Astrocyte of the spinal cord (primary cell): ENCODE measurements at regions not wholly inside any gene's neighbourhood (a gene's known extent, or its start where the extent isn't known, plus 50 kb on each side); places are given as distances from the start of the nearest gene placed in this dataset.
"Not testable (repeated sequence)": the region's sequence is repeated elsewhere in the genome, so short reads cannot be mapped to it uniquely, and the experiment has no call there.

Source experiments
- DNase-seq: peaks from one replicate; pipeline ENCODE4 v3.0.0; 2011; ENCODE audit warnings: low read depth, low spot score
- H3K4me3 ChIP-seq: 2 replicates; pipeline ENCODE4 v1.5.1; 2011; ENCODE audit warnings: low read depth, mild to moderate bottlenecking, low read length, moderate library complexity
- in situ Hi-C: cut with HindIII; loops from 2 replicates; pipeline ENCODE4 v1.10.0; 2017; ENCODE audit warnings: low sequenced_read_pairs
- TF ChIP-seq, protein P1 (sequence below): IDR thresholded peaks from 2 replicates; pipeline ENCODE4 v1.5.1; 2012; ENCODE audit warnings: low read depth, mild to moderate bottlenecking, low read length, inconsistent platforms

DNA sequence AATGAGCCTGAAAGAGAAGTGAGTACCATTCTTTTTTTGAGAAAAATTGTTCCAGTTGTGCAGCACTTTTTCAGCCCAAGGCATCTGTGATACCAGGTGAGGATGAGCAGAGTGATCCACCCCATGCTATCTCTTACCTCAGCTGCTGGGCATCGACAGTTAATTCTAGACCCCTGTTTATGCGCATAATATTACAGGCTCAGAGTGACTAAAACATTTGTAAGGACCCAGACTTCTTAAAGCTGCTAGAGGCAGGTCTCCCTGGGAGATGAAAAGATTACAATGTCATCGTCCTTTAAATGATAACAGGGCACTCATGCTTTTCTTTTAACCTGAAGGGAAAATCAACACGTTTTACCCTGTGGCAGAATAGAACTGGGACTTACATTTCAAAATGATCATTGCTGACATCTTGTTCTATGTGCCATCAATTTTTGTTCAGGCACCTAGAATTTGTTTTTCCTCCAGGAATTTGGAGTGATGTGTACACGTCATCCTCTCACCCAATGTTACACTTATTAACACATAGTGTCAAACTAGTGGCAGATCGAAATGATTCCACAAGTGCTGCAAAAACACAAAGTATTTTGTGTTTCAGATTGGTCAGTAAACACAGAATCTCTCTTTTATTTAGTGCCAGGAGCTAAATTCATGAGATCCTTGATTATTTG, 684.6 kb downstream of the UTRN start:
- H3K4me3 ChIP-seq, result no peak overlapping the region
- in situ Hi-C loops, result no loop called here
- DNase-seq, result no peak
- TF ChIP-seq, protein P1, sequence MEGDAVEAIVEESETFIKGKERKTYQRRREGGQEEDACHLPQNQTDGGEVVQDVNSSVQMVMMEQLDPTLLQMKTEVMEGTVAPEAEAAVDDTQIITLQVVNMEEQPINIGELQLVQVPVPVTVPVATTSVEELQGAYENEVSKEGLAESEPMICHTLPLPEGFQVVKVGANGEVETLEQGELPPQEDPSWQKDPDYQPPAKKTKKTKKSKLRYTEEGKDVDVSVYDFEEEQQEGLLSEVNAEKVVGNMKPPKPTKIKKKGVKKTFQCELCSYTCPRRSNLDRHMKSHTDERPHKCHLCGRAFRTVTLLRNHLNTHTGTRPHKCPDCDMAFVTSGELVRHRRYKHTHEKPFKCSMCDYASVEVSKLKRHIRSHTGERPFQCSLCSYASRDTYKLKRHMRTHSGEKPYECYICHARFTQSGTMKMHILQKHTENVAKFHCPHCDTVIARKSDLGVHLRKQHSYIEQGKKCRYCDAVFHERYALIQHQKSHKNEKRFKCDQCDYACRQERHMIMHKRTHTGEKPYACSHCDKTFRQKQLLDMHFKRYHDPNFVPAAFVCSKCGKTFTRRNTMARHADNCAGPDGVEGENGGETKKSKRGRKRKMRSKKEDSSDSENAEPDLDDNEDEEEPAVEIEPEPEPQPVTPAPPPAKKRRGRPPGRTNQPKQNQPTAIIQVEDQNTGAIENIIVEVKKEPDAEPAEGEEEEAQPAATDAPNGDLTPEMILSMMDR, result no peak

DNA sequence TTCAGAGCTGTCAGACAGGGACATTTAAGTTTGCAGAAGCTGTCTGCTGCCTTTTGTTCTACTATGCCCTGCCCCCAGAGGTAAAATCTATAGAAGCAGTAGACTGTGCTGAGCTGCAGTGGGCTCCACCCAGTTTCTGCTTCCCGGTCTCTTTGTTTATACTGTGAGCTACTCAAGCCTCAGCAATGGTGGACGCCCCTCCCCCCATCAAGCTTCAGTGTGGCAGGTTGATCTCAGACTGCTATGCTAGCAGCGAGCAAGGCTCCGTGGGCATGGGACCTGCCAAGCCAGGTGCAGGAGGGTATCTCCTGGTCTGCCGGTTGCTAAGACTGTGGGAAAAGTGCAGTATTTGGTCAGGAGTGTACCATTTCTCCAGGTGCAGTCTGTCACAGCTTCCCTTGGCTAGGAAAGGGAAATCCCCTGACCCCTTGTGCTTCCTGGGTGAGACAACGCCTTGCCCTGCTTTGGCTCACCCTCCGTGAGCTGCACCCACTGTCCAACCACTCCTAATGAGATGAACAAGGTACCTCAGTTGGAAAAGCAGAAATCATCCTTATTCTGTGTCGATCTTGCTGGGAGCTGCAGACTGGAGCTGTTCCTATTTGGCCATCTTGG, 692.2 kb downstream of the UTRN start:
- in situ Hi-C loops, H3K4me3 ChIP-seq: not testable (repeated sequence)
- DNase-seq, result peak; percentile 26

DNA sequence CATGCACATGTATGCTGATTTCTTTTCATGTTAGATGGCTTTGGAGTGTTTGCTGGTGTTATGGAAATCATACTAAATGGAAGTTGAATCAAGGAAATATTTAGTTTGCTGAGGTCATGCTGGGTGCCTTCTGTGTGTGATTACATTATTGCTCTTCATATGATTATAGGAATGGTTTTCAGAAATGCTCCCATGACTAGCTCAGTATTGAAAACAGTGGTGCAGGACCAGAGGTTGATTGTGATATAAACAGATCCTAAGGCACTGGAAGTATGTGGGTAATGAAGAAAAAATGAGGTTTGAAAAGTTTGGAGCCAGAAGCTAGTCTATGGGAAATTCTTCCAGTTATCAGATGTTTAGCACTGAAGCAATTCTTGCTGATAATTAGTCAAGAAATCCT, 693.1 kb downstream of the UTRN start:
- DNase-seq, result no peak
- TF ChIP-seq, protein P1, result no peak
- in situ Hi-C loops, result no loop called here
- no peak overlapping the region for H3K4me3 ChIP-seq

DNA sequence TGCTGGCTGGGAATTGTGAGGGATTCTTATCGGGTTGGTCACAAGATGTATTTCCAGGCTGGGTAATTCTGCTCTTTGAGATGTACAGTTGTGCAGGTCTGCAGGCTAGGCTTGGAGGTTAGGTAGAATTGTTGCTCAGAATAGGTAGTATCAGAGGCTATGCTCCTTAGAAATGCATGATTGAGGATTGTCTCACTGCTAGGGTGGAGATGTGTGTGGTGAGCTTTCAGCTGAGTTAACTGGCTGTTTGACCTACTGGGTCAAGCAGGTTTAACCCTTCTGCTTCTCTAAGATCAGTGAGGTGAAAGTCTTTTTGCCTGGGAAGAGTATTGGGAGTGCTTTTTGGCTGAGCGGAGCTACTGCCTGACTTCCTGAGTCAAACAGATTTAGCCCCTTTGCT, 701.1 kb downstream of the UTRN start:
- in situ Hi-C loops, result no loop called here
- H3K4me3 ChIP-seq, result no peak overlapping the region
- no peak for DNase-seq
- TF ChIP-seq, protein P1, result no peak

DNA sequence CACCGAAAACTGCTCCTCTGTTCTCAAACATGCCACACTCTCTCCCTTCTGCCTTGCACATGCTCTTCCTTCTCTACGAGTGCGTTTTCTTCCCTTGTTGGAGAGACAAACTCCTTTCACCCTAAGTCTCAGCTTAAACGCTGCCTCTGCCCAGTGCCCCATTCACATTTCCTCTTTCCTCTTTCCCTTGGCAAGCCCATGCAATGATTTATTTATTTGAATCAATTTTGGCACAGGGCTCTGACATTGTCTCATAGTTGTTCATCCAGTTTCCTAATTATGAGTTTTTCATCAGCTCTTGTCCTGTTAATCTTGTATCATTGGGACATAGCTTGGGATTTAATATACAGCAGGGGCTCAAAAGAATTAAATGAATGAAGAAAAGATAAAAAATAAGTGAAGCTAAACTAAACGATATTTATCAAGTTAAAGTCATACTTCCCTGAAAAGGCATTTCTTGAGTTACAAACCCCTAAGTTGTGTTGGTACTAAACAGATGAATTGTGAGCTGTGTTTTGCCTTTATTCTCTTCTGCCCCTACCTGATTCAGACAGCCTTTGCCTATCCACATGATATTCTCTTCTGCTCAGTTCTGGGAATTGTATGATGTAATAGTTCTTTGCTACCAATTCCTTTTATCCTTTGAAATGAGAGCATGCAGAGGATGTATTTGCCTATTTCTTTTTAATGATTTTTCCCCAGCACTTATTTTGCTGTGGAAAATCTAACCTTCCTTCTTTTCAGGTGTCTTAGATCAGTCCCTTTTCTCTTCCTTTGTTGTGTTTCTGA, 704.4 kb downstream of the UTRN start:
- TF ChIP-seq, protein P1, result no peak
- no peak for DNase-seq
- in situ Hi-C loops, result no loop called here
- no peak overlapping the region for H3K4me3 ChIP-seq

DNA sequence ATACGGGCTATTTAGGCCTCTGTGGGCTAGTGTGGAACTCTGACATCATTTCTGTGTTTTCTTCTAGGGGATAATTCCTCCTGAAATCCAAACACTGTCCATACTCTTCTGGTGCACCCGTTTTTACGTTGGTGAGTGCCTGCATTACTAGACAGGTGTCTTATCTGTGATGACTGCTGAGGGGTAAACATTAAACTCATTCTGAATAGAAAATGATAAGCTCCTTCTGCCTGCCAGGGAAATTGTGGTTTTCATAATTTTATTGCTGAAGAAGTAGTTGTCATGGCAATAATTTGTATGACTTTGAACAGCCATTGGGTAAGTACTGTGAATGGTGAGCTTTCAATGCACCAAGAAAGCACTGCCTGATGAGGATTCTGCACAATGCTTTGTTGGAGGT, 705.6 kb downstream of the UTRN start:
- no peak for DNase-seq
- TF ChIP-seq, protein P1, result no peak
- in situ Hi-C loops, result no loop called here
- H3K4me3 ChIP-seq, result no peak overlapping the region

DNA sequence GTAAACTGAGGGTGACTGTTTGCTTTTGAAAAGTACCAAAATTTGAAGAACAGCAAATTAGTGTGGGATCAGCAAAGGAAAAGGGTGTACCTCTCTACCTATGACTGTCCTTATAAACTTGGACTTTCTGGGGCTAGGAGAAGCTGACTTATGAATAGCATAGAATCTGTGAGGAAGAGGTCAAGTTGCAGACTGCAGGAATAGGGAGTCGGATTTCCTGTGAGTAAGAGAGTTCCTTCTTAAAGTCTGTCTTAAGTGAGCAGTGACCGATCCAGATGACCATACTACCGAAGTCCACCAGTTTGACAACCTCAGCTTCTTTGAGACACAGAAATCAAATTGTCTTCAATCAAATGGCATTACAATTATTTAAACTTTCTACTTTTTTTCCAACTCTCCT, 708.7 kb downstream of the UTRN start:
- DNase-seq, result peak; percentile 54
- no peak overlapping the region for H3K4me3 ChIP-seq
- TF ChIP-seq, protein P1, result no peak
- in situ Hi-C loops, result no loop called here
